IgD-negative memory B cell (primary cell): ENCODE measurements at regions not wholly inside any gene's neighbourhood (a gene's known extent, or its start where the extent isn't known, plus 50 kb on each side); places are given as distances from the start of the nearest gene placed in this dataset.
"Not testable (repeated sequence)": the region's sequence is repeated elsewhere in the genome, so short reads cannot be mapped to it uniquely, and the experiment has no call there.

ENCODE experiments used
- H3K27ac Mint-ChIP-seq, 3 donors: one replicate each; pipeline ENCODE4 v1.8.0; 2020 to 2022; ENCODE audit warnings: mild to moderate bottlenecking in 3 of 3, mixed read lengths in 3 of 3, moderate library complexity in 1 of 3
- H3K27me3 Mint-ChIP-seq: one replicate; pipeline ENCODE4 v1.8.0; 2021; ENCODE audit warnings: mixed read lengths
- H3K36me3 Mint-ChIP-seq: one replicate; pipeline ENCODE4 v1.8.0; 2020; ENCODE audit warnings: mild to moderate bottlenecking, mixed read lengths
- H3K4me1 Mint-ChIP-seq, 3 donors: one replicate each; pipeline ENCODE4 v1.8.0; 2020 to 2022; ENCODE audit warnings: mixed read lengths in 3 of 3, mild to moderate bottlenecking in 1 of 3
- H3K4me3 Mint-ChIP-seq, 4 donors: one replicate each; pipeline ENCODE4 v1.8.0; 2020 to 2022; ENCODE audit warnings: mild to moderate bottlenecking in 4 of 4, mixed read lengths in 4 of 4, moderate library complexity in 3 of 4
- H3K9me3 Mint-ChIP-seq, 3 donors: one replicate each; pipeline ENCODE4 v1.8.0; 2020 to 2021; ENCODE audit warnings: mixed read lengths in 3 of 3, mild to moderate bottlenecking in 1 of 3

DNA sequence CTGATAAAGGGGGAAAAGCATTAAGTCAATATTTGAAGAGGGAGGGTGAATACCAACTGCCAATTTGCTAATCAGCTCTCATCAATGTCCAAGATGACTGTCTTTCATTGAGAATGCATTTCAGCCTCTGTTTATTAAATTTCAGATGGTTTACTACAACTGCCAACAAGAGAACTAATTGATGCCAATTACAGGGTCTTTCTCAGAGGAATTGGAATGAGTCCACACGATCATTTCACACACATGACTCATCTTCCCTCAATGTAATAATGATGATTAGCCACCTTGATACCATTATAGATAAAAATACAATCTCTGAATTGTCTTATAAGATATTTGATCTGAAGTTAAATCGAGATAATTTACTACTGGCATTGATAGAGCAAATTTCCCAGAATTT lies 1274.4 kb downstream of the ROBO2 start:
- Mint-ChIP-seq H3K36me3 (no peaks in the 10 kb centered on the region), H3K4me1 (no peaks in the 10 kb centered on the region), H3K9me3 (peaks cover 0 to 7% (median 4%) of the 10 kb centered on the region in 3 donors), H3K4me3 (no peak overlapping the region), H3K27ac (no peak overlapping the region), H3K27me3 (no peaks in the 10 kb centered on the region)

DNA sequence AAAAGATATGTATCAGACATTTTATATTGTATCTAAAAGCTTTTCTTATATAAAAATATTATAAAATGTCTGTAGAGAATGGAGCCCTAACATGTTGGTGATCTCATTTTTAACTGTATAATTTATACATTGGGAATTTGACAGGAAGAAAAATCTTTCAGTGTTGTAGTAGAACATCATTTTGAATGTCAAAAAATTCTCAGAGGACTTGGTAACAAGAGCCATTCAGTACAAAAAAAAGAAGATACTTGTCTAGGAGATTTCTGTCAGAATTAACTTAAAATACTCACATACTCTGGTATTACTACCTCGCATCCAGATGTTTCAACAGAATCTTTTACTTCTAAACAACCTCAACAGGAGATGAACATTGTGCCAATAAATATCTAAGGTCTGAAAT lies 1277.9 kb downstream of the ROBO2 start:
- peaks cover 0 to 4% (median 3%) of the 10 kb centered on the region in 3 donors for H3K9me3 Mint-ChIP-seq
- no peaks in the 10 kb centered on the region for H3K27me3 Mint-ChIP-seq
- no peaks in the 10 kb centered on the region for H3K36me3 Mint-ChIP-seq
- H3K27ac Mint-ChIP-seq = no peak overlapping the region
- no peaks in the 10 kb centered on the region for H3K4me1 Mint-ChIP-seq
- no peak overlapping the region for H3K4me3 Mint-ChIP-seq

DNA sequence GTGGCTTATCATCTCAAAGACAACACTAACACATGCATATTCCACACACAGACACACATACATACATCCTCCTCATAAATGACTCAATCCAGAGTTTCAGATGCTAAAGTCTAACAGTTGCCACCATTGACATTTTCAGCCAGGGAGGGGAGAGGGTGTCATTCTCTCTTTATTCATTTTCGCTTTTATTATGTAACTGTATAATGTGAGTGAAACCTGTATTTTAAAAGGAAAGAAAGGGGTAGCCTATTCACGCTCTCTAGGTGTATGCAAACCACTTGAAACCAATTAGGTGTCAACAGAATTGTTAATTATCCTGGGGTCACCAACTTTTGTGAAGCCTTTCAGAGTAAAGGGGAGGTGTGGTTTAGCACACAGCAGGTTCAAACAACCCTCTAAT lies 1282.9 kb downstream of the ROBO2 start:
- Mint-ChIP-seq H3K4me3 (no peak overlapping the region), H3K36me3 (no peaks in the 10 kb centered on the region), H3K9me3 (peaks cover 0 to 5% (median 3%) of the 10 kb centered on the region in 3 donors), H3K4me1 (peaks cover 0 to 1% (median 0%) of the 10 kb centered on the region in 3 donors), H3K27ac (no peak overlapping the region), H3K27me3 (no peaks in the 10 kb centered on the region)

DNA sequence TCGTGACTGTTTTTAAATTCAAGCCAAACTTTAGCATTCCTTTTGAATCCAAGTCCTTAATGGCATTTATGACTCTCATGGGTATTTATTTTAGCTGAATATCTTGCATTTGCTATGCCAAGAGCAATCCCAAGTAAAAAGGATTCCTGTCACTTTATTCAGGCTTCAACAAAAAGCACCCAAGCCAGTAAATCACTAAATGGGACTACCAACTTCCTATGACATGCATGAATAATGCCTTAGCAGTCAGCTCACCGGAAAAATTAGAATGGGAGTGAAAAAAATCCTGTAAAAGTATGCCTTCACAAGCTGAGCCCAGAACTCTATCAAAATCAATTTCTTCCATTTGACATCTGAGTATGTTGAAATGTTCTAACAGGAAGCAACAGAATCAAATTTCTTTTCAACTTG lies 1297.9 kb downstream of the ROBO2 start:
- Mint-ChIP-seq H3K27ac (no peak overlapping the region), H3K4me3 (no peak overlapping the region), H3K9me3 (peaks cover 0 to 3% (median 0%) of the 10 kb centered on the region in 3 donors), H3K4me1 (no peaks in the 10 kb centered on the region), H3K36me3 (no peaks in the 10 kb centered on the region), H3K27me3 (no peaks in the 10 kb centered on the region)

DNA sequence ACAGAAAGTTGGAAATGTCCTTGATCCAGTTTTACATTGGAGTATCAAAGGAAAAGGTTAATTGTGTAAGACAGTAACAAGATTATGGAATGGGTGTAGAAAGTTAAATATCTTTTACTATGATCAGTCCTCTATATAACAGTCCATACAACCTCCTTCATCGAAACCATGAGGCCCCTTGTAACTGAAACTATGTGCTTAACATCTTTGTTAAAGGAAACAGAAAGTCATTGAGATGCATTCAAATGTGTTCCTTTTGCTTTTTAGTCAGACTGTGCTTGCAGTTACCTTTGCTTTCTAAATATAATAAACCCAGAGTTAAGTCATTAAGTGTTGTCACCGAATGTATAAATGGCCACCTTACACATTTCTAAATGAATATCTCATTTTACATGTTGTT lies 1298.5 kb downstream of the ROBO2 start:
- no peaks in the 10 kb centered on the region for H3K36me3 Mint-ChIP-seq

DNA sequence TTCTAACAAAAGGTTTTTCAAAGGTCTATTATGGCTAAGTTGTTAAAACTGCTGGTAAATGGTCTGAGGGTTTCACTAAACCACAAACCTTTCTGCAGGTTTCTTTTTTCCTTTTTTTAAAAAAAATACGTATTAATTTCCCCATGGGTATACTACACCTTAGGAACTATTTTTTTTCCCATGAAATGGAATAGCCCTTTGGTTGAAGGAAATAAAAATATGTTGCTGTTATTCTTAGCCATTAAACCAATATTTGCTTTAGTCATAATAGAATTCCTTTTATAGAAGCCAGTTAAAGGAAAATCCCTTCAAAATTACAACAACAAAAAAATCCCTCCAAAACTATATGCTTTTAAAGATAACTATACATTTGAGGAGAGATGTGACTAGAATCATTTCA lies 1303.3 kb downstream of the ROBO2 start:
- Mint-ChIP-seq H3K4me1 (no peaks in the 10 kb centered on the region), H3K9me3 (no peaks in the 10 kb centered on the region), H3K36me3 (no peaks in the 10 kb centered on the region), H3K27ac (no peak overlapping the region), H3K27me3 (no peaks in the 10 kb centered on the region), H3K4me3 (no peak overlapping the region)

More for the DNA sequence above, 1298.5 kb downstream of the ROBO2 start:
- H3K4me1 Mint-ChIP-seq = no peaks in the 10 kb centered on the region
- no peaks in the 10 kb centered on the region for H3K27me3 Mint-ChIP-seq
- H3K4me3 Mint-ChIP-seq = no peak overlapping the region
- H3K27ac Mint-ChIP-seq = no peak overlapping the region
- H3K9me3 Mint-ChIP-seq = peaks cover 0 to 3% (median 0%) of the 10 kb centered on the region in 3 donors

DNA sequence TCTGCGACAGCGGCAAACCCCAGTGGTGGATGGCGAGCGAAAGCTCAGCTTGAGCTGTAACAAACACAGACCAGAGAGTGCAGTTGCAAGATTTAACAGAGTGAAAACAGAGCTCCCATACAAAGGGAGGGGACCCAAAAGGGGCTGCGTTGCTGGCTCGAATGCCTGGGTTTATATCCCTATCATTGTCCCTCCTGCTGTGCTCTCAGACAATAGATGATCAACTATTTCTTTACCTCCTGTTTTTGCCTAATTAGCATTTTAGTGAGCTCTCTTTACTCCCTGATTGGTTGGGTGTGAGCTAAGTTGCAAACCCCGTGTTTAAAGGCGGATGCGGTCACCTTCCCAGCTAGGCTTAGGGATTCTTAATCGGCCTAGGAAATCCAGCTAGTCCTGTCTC lies 1304.4 kb downstream of the ROBO2 start:
- H3K4me3 Mint-ChIP-seq, H3K36me3 Mint-ChIP-seq, H3K4me1 Mint-ChIP-seq, H3K9me3 Mint-ChIP-seq, H3K27me3 Mint-ChIP-seq, H3K27ac Mint-ChIP-seq: not testable (repeated sequence)

DNA sequence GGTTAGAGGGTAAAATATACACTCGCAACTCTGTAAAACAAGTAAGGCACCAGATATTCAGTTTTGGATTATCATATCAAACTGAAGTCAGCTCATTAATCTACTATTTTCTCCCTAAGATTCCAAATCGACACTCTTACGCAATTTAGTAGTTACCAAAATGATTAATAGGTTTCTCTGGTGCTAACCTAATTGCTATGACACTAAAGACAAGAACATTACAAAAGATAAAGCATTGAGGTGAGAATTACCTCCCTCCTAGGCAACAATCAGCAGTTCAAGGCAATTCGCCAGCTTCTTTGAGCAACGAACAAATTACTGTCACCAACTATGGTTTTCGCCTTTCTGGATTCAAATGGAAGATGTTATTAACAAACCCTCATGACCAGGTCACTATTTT lies 1305.0 kb downstream of the ROBO2 start:
- H3K4me3 Mint-ChIP-seq = no peak overlapping the region
- H3K4me1 Mint-ChIP-seq = no peaks in the 10 kb centered on the region
- no peak overlapping the region for H3K27ac Mint-ChIP-seq
- H3K9me3 Mint-ChIP-seq = no peaks in the 10 kb centered on the region
- H3K27me3 Mint-ChIP-seq = no peaks in the 10 kb centered on the region
- H3K36me3 Mint-ChIP-seq = no peaks in the 10 kb centered on the region

DNA sequence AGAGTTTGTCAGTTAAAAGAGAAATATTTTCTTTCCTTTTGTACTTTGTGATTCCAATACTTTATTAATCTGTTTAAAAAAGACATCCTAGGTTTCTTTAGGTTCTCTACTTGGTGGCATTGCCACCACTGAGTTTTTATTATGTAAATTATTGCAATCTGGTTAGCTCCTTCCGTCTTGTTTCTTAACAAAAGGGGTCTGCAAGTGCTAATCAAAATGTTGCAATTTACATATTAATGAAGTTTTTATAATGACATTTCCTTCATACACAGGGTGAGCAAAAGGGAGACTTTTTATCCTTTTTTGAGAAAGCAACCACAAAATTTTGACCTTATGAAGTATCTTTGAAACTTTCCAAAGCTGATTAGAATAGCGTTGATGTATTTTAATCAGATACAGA lies 1307.3 kb downstream of the ROBO2 start:
- H3K9me3 Mint-ChIP-seq = peaks cover 0 to 2% (median 0%) of the 10 kb centered on the region in 3 donors
- peaks cover 0 to 1% (median 0%) of the 10 kb centered on the region in 3 donors for H3K4me1 Mint-ChIP-seq
- H3K27ac Mint-ChIP-seq = no peak overlapping the region

DNA sequence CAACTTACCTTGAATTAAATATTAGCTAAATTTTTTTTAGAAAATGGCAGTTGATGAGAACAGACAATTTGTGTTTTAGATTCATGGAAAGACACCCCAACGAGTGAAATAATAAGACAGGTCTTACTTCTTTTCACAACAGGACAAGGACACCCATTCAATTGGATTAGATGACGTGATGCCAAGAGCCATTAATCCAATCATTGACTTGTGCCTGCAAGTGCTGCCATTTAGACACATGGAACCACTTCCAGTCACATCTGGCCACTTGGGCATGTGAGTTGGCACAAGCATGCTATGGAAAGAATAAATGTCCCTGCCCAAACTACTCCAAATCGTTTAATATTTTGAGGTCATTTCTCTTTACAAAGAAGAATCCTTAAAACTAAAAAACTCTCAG lies 1308.8 kb downstream of the ROBO2 start:
- H3K36me3 Mint-ChIP-seq = no peaks in the 10 kb centered on the region
- peaks cover 0 to 3% (median 0%) of the 10 kb centered on the region in 3 donors for H3K9me3 Mint-ChIP-seq
- H3K27ac Mint-ChIP-seq = no peak overlapping the region
- H3K4me1 Mint-ChIP-seq = peaks cover 0 to 1% (median 0%) of the 10 kb centered on the region in 3 donors
- H3K27me3 Mint-ChIP-seq = no peaks in the 10 kb centered on the region
- no peak overlapping the region for H3K4me3 Mint-ChIP-seq

More for the DNA sequence above, 1307.3 kb downstream of the ROBO2 start:
- H3K27me3 Mint-ChIP-seq = no peaks in the 10 kb centered on the region
- no peaks in the 10 kb centered on the region for H3K36me3 Mint-ChIP-seq
- H3K4me3 Mint-ChIP-seq = no peak overlapping the region

DNA sequence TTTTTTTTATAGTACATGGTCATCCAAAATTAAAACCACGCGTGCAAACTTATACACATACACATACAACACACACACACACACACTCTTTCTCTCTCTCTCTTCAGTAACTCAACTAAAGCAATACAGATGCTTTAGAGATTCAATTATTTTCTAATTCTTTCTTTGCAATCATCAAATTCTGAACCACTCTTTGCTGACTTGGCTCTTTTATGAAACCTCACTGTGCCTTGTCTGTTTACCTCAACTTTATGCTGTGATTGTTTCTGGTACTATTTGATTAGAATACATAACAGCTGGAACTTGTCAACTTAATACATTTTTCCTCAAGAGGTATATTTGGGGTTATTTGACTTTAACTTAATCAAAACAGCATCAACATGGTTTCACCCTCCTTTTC lies 1309.7 kb downstream of the ROBO2 start:
- Mint-ChIP-seq H3K27ac (no peak overlapping the region), H3K9me3 (peaks cover 0 to 3% (median 0%) of the 10 kb centered on the region in 3 donors), H3K4me3 (no peak overlapping the region), H3K36me3 (no peaks in the 10 kb centered on the region), H3K4me1 (peaks cover 0 to 1% (median 0%) of the 10 kb centered on the region in 3 donors), H3K27me3 (no peaks in the 10 kb centered on the region)

DNA sequence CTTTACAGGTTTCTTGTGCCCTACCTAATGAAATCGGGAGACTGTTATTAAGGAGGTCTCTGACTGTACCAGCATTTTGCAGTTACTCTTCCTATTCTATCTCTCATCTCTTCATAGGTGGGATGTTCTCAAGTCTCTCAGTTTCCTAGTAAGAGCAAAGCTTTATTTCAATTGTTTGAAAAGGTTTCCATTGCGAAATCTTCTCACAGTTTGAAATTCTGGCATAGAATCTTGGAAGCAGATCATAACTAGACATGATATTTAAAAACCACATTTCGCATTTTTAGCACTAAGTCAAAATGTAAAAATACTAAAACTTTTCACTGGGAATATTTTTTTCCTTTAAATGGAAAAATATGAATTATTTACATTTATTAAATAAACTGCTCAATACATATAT lies 1311.4 kb downstream of the ROBO2 start:
- Mint-ChIP-seq H3K27me3 (no peaks in the 10 kb centered on the region), H3K36me3 (no peaks in the 10 kb centered on the region), H3K9me3 (peaks cover 0 to 3% (median 0%) of the 10 kb centered on the region in 3 donors), H3K4me3 (no peak overlapping the region), H3K4me1 (peaks cover 0 to 1% (median 0%) of the 10 kb centered on the region in 3 donors), H3K27ac (no peak overlapping the region)

DNA sequence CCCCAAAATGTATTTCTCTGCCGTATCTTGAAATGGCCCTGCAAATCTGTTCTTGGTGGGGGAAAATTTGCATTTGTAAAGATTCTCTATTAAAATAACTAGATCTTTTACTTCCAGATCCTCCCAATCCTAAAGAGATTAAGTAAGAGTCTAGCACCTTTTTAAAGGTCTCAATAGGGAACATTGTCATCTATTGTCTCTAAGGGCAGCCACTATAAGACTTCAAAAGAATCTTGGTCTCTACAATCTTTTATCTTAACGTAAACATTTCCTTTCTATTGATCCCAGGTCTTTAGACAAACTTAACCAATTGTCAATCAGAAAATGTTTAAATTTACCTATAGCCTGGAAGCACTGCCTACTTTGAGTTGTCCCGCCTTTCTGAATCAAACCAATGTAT lies 1313.3 kb downstream of the ROBO2 start:
- Mint-ChIP-seq H3K27ac (peak overlapping the region in 1 of 3 donors; percentile 63), H3K36me3 (no peaks in the 10 kb centered on the region), H3K27me3 (no peaks in the 10 kb centered on the region), H3K4me3 (no peak overlapping the region), H3K9me3 (peaks cover 0 to 3% (median 0%) of the 10 kb centered on the region in 3 donors), H3K4me1 (peaks cover 0 to 1% (median 0%) of the 10 kb centered on the region in 3 donors)

DNA sequence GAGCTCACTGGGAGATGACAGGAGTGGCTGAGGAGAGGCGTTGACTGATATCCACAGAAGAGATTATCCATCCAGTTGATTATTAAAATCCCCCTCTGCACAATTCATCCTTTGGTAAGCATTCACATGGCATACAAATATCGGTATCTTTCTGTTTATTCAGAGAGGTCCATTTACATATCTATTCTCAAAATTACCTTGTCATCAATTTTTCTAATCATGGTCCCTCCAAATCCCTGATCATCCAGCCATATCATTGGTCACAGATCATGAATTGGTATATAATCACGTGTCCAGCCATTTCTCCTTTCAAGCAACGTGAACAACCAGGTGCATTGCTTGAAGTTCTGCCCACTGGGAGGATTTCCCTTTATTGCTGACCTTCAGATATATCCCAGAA lies 1321.0 kb downstream of the ROBO2 start:
- no peaks in the 10 kb centered on the region for H3K36me3 Mint-ChIP-seq
- no peaks in the 10 kb centered on the region for H3K4me1 Mint-ChIP-seq
- no peak overlapping the region for H3K27ac Mint-ChIP-seq
- no peaks in the 10 kb centered on the region for H3K27me3 Mint-ChIP-seq
- H3K9me3 Mint-ChIP-seq = peaks cover 3 to 19% (median 3%) of the 10 kb centered on the region in 3 donors
- H3K4me3 Mint-ChIP-seq = no peak overlapping the region

DNA sequence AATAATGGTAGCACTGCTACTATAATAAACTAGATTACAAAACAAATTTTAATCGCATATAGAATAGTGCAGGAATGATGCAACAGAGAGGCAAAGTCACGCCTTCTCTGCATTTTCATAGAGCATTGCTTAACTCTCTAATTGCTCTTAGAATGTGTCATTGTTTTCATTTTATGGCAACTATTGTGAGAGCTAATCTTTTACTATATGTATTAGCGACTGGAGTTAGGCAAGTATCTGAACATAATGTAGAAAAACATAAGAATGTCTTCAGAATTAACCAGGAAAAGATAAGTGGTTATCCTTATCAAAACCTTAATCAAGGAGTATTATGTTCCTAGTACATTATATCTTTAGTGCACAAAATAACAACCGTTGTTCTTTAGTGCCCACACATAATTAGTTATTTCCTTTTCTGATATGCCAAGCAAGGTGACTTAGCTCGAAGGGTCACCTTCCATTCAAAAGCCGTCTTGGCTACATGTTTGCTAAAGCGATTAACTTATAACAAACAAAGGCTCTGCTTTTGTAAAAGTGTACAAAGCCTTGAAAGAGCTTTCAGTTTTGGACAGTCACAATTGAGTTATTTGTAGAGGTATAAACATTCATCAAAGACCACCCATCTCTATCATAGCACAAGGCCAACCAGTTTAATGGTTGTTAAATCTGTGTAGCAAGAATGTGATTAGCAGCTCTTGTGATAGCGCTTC lies 1328.9 kb downstream of the ROBO2 start:
- Mint-ChIP-seq H3K4me1 (no peaks in the 10 kb centered on the region), H3K27me3 (no peaks in the 10 kb centered on the region), H3K27ac (no peak overlapping the region), H3K36me3 (no peaks in the 10 kb centered on the region), H3K9me3 (peaks cover 2 to 18% (median 9%) of the 10 kb centered on the region in 3 donors), H3K4me3 (no peak overlapping the region)

DNA sequence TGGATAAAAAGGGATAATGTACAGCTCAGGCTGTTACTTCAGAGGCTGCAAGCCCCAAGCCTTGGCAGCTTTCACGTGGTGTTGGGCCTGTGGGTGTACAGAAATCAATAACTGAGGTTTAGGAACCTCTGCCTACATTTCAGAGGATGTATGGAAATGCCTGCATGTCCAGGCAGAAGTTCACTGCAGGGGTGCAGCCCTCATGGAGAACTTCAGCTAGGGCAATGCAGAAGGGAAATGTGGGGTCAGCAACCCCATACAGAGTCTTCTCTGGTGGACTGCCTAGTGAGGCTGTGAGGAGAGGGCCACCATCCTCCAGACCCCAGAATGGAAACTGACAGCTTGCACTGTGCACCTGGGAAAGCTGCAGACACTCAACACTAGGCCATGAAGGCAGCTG lies 1350.3 kb downstream of the ROBO2 start:
- Mint-ChIP-seq H3K4me1 (no peaks in the 10 kb centered on the region), H3K4me3 (no peak overlapping the region)

More for the DNA sequence above, 1350.3 kb downstream of the ROBO2 start:
- peaks cover 0 to 23% (median 9%) of the 10 kb centered on the region in 3 donors for H3K9me3 Mint-ChIP-seq
- peaks cover 3% of the 10 kb centered on the region for H3K36me3 Mint-ChIP-seq
- H3K27me3 Mint-ChIP-seq = no peaks in the 10 kb centered on the region
- H3K27ac Mint-ChIP-seq = no peak overlapping the region
